Activated CD8-positive, alpha-beta T cell treated with anti-CD3 and anti-CD28 coated beads for 36 hours (primary cell): ENCODE measurements at regions not wholly inside any gene's neighbourhood (a gene's known extent, or its start where the extent isn't known, plus 50 kb on each side); places are given as distances from the start of the nearest gene placed in this dataset.

ENCODE experiments used
- ATAC-seq: fragments of 200-7000 bp; cut with Tn5 transposase; one replicate; pipeline ENCODE4 v1.10.0; 2021; ENCODE audit warnings: mild to moderate bottlenecking, moderate library complexity
- CTCF ChIA-PET: fragments of 350-600 bp; sonication (Branson Sonifier 250); formaldehyde crosslinking; loops from one replicate; lab custom pipeline; 2021; ENCODE audit warnings: antibody characterized with exemption; lab: Charles Lee
- POLR2A ChIA-PET: fragments of 350-600 bp; sonication (Branson Sonifier 250); formaldehyde crosslinking; loops from one replicate; lab custom pipeline; 2021; ENCODE audit warnings: antibody characterized with exemption; lab: Charles Lee
- DNase-seq: peaks from one replicate; pipeline ENCODE4 v3.0.0-alpha.2; 2020
- H3K27ac Mint-ChIP-seq: one replicate; pipeline ENCODE4 v1.8.0; 2021; ENCODE audit warnings: mild to moderate bottlenecking, mixed read lengths
- H3K27me3 Mint-ChIP-seq: one replicate; pipeline ENCODE4 v1.8.0; 2021; ENCODE audit warnings: mixed read lengths
- H3K36me3 Mint-ChIP-seq: one replicate; pipeline ENCODE4 v1.8.0; 2021; ENCODE audit warnings: low read depth, mixed read lengths
- H3K4me1 Mint-ChIP-seq: one replicate; pipeline ENCODE4 v1.8.0; 2021; ENCODE audit warnings: low read depth, mixed read lengths
- H3K4me3 Mint-ChIP-seq: one replicate; pipeline ENCODE4 v1.8.0; 2021; ENCODE audit warnings: mild to moderate bottlenecking, moderate library complexity, mixed read lengths
- H3K9me3 Mint-ChIP-seq: one replicate; pipeline ENCODE4 v1.8.0; 2021; ENCODE audit warnings: mixed read lengths
- intact Hi-C: fragments of 100-400 bp; cut with micrococcal nuclease; formaldehyde crosslinking; loops from one replicate; pipeline ENCODE4 v1.10.0; 2022
- TF ChIP-seq, protein P1 (sequence below): fragments of 200-600 bp; IDR thresholded peaks from one replicate; pipeline ENCODE4 v1.8.0; 2022; ENCODE audit warnings: antibody characterized with exemption, mild to moderate bottlenecking

DNA sequence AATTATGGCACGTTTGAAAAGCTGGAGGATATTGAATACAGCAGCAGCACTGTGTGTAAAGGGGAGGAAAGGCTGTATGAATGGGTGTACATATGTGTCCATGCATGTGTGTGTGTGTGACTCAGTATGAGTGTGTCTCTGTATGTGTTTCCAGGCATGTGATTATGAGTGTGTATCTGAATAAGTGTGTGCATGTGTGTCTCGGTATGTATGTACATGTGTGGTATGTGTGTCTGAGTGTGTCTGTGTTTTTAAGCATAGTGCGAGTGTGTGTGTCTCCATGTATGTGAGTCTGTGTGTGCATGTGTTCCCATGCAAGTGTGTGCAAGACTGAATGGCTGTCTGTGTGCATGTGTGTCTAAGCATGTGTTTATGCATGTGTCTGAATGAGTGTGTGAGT is 259.1 kb upstream of the XYLT1 start:
- intact Hi-C loops, result no loop called here
- Mint-ChIP-seq H3K36me3 (no peaks in the 10 kb centered on the region), H3K9me3 (peaks cover 2% of the 10 kb centered on the region), H3K4me3 (no peak overlapping the region), H3K27ac (no peak overlapping the region), H3K27me3 (peaks cover 11% of the 10 kb centered on the region), H3K4me1 (no peaks in the 10 kb centered on the region)
- DNase-seq (no peak), ATAC-seq (no peak)
- ChIA-PET POLR2A (no interaction called here), CTCF (no interaction called here)
- TF ChIP-seq, protein P1, sequence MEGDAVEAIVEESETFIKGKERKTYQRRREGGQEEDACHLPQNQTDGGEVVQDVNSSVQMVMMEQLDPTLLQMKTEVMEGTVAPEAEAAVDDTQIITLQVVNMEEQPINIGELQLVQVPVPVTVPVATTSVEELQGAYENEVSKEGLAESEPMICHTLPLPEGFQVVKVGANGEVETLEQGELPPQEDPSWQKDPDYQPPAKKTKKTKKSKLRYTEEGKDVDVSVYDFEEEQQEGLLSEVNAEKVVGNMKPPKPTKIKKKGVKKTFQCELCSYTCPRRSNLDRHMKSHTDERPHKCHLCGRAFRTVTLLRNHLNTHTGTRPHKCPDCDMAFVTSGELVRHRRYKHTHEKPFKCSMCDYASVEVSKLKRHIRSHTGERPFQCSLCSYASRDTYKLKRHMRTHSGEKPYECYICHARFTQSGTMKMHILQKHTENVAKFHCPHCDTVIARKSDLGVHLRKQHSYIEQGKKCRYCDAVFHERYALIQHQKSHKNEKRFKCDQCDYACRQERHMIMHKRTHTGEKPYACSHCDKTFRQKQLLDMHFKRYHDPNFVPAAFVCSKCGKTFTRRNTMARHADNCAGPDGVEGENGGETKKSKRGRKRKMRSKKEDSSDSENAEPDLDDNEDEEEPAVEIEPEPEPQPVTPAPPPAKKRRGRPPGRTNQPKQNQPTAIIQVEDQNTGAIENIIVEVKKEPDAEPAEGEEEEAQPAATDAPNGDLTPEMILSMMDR, result no peak

DNA sequence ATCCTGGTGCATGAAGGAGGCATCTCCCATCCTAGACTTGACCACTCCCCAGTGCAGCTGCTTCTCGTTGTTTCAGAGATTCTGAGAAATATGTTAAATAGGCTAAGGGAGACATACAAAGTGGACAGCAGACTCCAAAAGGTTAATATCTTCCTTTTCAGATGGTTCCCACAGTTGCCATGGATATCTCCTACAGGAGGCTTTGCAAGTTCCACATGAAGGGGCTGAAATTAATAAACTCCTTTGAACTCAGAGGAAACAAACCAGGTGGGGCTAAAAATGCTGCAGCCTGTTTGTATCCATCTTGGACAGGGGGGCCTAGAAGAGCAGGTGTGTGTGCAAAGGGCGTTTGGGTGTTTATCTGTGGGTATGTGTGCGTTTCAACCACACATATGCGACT is 257.4 kb upstream of the XYLT1 start:
- H3K27ac Mint-ChIP-seq, result no peak overlapping the region
- CTCF ChIA-PET, result no interaction called here
- DNase-seq, result no peak

DNA sequence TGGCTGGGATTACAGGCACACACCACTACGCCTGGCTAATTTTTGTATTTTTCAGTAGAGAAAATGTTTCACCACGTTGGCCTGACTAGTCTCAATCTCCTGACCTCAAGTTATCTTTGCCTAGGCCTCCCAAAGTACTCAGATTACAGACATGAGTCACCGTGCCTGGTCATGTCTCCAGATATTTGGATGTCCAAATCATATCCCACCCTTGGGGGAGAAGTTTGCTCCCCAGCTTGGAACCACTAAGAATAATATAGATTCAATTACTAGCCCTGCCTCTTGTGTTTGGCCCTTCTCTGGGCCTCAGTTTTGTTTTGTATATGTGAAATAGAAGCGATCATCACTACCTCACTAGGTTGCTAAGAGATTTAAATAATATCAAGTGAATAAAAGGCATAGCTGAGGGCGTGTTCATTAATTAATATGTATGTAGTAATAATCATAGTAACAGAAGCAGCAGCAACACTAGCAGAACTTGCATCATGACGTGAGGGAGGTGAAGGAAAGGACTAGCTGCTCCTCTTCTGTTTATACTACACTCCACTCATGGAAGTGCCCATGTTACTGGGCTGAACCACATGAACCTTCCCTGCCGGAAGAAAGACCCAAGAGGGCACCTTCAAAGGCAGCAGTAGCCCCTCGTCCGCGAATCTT is 253.6 kb upstream of the XYLT1 start:
- ChIA-PET POLR2A (interaction anchor here (0.7 kb wide), 1 partner anchor 10 kb away, joined by 3 read pairs; no protein-coding TSS in a partner anchor), CTCF (no interaction called here)
- Mint-ChIP-seq H3K4me1 (no peaks in the 10 kb centered on the region), H3K9me3 (no peaks in the 10 kb centered on the region), H3K36me3 (no peaks in the 10 kb centered on the region), H3K27me3 (peaks cover 5% of the 10 kb centered on the region), H3K27ac (no peak overlapping the region), H3K4me3 (no peak overlapping the region)
- intact Hi-C loops, result no loop called here
- TF ChIP-seq, protein P1, result no peak
- DNase-seq (no peak), ATAC-seq (no peak)

More for the DNA sequence above, 257.4 kb upstream of the XYLT1 start:
- intact Hi-C loops, result no loop called here
- TF ChIP-seq, protein P1, result no peak
- POLR2A ChIA-PET, result no interaction called here
- no peak for ATAC-seq
- Mint-ChIP-seq H3K36me3 (no peaks in the 10 kb centered on the region), H3K4me3 (no peak overlapping the region), H3K9me3 (peaks cover 2% of the 10 kb centered on the region), H3K4me1 (no peaks in the 10 kb centered on the region), H3K27me3 (peaks cover 11% of the 10 kb centered on the region)

DNA sequence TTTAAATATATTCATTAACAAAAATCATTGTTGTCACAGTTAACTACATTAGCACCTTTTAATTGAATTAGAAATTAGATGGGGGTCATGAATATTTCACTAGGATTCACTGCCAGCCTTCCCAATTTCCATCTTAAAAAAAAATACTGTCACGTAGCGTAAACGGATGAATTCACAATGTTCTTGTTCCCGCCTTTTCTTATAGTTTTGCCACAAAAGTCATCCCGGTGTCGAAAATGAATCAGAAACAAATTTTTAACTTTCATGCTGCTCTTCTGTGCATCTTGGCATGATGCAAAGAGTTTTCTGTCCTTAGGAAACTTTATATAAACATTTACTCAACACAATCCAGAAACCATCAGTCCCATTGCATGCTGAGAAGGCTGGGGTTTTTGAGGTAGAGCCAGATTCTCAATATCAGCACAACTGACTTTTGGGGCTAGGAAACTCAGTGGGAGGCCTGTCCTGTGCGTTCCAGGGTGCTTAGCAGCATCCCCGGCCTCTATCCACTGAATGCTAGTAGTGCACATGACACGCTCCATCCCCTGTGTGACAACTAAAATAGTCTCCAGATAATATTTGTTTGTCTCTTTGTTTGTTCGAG is 252.9 kb upstream of the XYLT1 start:
- Mint-ChIP-seq H3K4me3 (no peak overlapping the region), H3K27ac (no peak overlapping the region)

DNA sequence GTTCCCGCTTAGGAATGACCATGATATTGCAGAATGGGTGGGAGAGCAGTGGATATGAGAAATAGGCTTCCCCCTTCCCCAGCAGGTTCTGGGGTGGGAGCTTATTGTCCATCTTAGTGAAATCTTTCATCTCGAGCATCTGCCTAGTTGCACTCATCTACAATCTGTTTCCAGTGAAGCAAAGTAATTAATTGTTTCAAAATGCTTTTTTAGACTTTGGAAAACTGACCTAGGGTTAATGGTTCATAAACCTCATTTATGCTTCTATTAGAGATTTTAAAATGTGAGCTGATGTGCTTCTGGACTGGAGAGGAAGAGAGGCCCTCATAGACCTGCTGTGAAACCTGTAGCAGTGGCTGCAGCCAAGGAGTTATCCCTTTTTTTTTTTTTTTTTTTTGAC is 247.7 kb upstream of the XYLT1 start:
- ChIA-PET CTCF (no interaction called here), POLR2A (no interaction called here)
- no peaks in the 10 kb centered on the region for H3K9me3 Mint-ChIP-seq
- TF ChIP-seq, protein P1, result no peak
- intact Hi-C loops, result no loop called here
- H3K27ac Mint-ChIP-seq, result no peak overlapping the region
- no peaks in the 10 kb centered on the region for H3K36me3 Mint-ChIP-seq
- no peak for ATAC-seq
- H3K4me1 Mint-ChIP-seq, result no peaks in the 10 kb centered on the region
- peaks cover 2% of the 10 kb centered on the region for H3K27me3 Mint-ChIP-seq
- no peak for DNase-seq
- no peak overlapping the region for H3K4me3 Mint-ChIP-seq

More for the DNA sequence above, 252.9 kb upstream of the XYLT1 start:
- intact Hi-C loops, result no loop called here
- Mint-ChIP-seq H3K27me3 (peaks cover 3% of the 10 kb centered on the region), H3K4me1 (no peaks in the 10 kb centered on the region), H3K36me3 (no peaks in the 10 kb centered on the region), H3K9me3 (no peaks in the 10 kb centered on the region)
- ChIA-PET POLR2A (no interaction called here), CTCF (no interaction called here)
- DNase-seq (no peak), ATAC-seq (no peak)
- TF ChIP-seq, protein P1, result no peak
